Esophagus muscularis mucosa (tissue), 4 donors: ENCODE measurements at regions not wholly inside any gene's neighbourhood (a gene's known extent, or its start where the extent isn't known, plus 50 kb on each side); places are given as distances from the start of the nearest gene placed in this dataset.

ENCODE experiments used
- EP300 ChIP-seq: sonication (generic); formaldehyde crosslinking; IDR thresholded peaks from one replicate; pipeline ENCODE4 v1.6.1; 2017; ENCODE audit warnings: antibody characterized with exemption
- POLR2A ChIP-seq: fragments of 450-650 bp; IDR thresholded peaks from one replicate; pipeline ENCODE4 v1.6.1; 2017; ENCODE audit warnings: antibody characterized with exemption, moderate library complexity, mild to moderate bottlenecking, low read depth
- POLR2AphosphoS5 ChIP-seq, 2 donors: sonication (generic); formaldehyde crosslinking; IDR thresholded peaks; one replicate each; pipeline ENCODE4 v1.6.1; 2017; ENCODE audit warnings: antibody characterized with exemption in 2 of 2
- TF ChIP-seq, protein P1 (sequence below), 3 experiments: fragments of 200-600 bp in 2 of 3; fragments of 450-650 bp in 1 of 3; sonication (generic) in 2 of 3; IDR thresholded peaks; one replicate each; pipeline ENCODE4 v1.5.1; 2017 to 2019; ENCODE audit warnings: antibody characterized with exemption in 3 of 3, mild to moderate bottlenecking in 2 of 3, moderate library complexity in 1 of 3

DNA sequence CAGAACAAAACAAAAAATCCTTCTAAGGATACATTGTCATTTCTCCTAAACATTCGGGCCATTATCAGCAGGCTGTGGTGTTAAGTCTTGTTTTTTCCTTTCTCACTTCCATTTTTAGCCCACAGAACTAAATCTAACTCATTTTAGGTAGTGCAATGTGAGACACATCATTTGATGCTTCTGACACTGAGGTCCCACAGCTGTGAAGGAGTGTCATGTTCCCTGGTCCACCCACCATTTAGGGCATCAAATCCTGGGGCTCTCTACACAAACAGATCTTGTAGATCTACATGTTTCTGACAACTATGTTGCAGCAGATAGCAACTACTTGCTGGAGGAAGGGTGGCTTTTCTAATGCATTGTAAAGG lies 232.5 kb upstream of the IGFBP3 start:
- TF ChIP-seq, protein P1, sequence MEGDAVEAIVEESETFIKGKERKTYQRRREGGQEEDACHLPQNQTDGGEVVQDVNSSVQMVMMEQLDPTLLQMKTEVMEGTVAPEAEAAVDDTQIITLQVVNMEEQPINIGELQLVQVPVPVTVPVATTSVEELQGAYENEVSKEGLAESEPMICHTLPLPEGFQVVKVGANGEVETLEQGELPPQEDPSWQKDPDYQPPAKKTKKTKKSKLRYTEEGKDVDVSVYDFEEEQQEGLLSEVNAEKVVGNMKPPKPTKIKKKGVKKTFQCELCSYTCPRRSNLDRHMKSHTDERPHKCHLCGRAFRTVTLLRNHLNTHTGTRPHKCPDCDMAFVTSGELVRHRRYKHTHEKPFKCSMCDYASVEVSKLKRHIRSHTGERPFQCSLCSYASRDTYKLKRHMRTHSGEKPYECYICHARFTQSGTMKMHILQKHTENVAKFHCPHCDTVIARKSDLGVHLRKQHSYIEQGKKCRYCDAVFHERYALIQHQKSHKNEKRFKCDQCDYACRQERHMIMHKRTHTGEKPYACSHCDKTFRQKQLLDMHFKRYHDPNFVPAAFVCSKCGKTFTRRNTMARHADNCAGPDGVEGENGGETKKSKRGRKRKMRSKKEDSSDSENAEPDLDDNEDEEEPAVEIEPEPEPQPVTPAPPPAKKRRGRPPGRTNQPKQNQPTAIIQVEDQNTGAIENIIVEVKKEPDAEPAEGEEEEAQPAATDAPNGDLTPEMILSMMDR (IDR thresholded peaks at IDR 0.05): no peak
- TF ChIP-seq POLR2A (no peak), POLR2AphosphoS5 (IDR thresholded peaks at IDR 0.05) (no peak), EP300 (no peak)
